HFF-Myc (cell line): ENCODE measurements at regions not wholly inside any gene's neighbourhood (a gene's known extent, or its start where the extent isn't known, plus 50 kb on each side); places are given as distances from the start of the nearest gene placed in this dataset.
"Not testable (repeated sequence)": the region's sequence is repeated elsewhere in the genome, so short reads cannot be mapped to it uniquely, and the experiment has no call there.

Experiments used
- DNase-seq: peaks from one replicate; pipeline ENCODE4 v3.0.0-alpha.2; 2011; ENCODE audit warnings: low read depth; ENCODE audit errors: extremely low read depth
- H3K4me3 ChIP-seq: replicated peaks from 2 replicates; pipeline ENCODE4 v1.5.1; 2011; ENCODE audit warnings: low read depth, mild to moderate bottlenecking, control low read depth, low read length
- CTCF ChIP-seq: IDR thresholded peaks from 2 replicates; pipeline ENCODE4 v1.5.1; 2012; ENCODE audit warnings: mild to moderate bottlenecking, low read depth, low read length, control low read depth; ENCODE audit errors: missing control alignments

GRCh38 chr3:72033666-72034428 lies 248.9 kb upstream of the PROK2 start:
- H3K4me3 ChIP-seq, result no peak overlapping the region
- TF ChIP-seq CTCF, result no peak
- no peak for DNase-seq

- no peak overlapping the region for H3K4me3 ChIP-seq
- DNase-seq, result no peak
- no peak for TF ChIP-seq CTCF
Measured at GRCh38 chr3:72032441-72033135, 247.6 kb upstream of the PROK2 start.

- H3K4me3 ChIP-seq, result no peak overlapping the region
- no peak for DNase-seq
- TF ChIP-seq CTCF, result no peak
Measured at GRCh38 chr3:72031581-72031980, 246.6 kb upstream of the PROK2 start.

GRCh38 chr3:72030296-72030695 lies 245.3 kb upstream of the PROK2 start:
- DNase-seq, H3K4me3 ChIP-seq: not testable (repeated sequence)

GRCh38 chr3:72028726-72029125 lies 243.8 kb upstream of the PROK2 start:
- not testable (repeated sequence) for DNase-seq, H3K4me3 ChIP-seq

GRCh38 chr3:72028307-72028706 lies 243.4 kb upstream of the PROK2 start:
- DNase-seq, H3K4me3 ChIP-seq: not testable (repeated sequence)

GRCh38 chr3:72027728-72028127 lies 242.8 kb upstream of the PROK2 start:
- DNase-seq, H3K4me3 ChIP-seq: not testable (repeated sequence)

- no peak for TF ChIP-seq CTCF
- no peak for DNase-seq
- no peak overlapping the region for H3K4me3 ChIP-seq
Measured at GRCh38 chr3:72022027-72022426, 237.1 kb upstream of the PROK2 start.

- DNase-seq, result no peak
- TF ChIP-seq CTCF, result no peak
- no peak overlapping the region for H3K4me3 ChIP-seq
Measured at GRCh38 chr3:72021531-72021930, 236.6 kb upstream of the PROK2 start.
